ENCODE measurements at regions not wholly inside any gene's neighbourhood (a gene's known extent, or its start where the extent isn't known, plus 50 kb on each side); places are given as distances from the start of the nearest gene placed in this dataset.

- no peak for TF ChIP-seq CTCF (IDR thresholded peaks at IDR 0.05; ENCODE audit: insufficient read depth, low read length)
- TF ChIP-seq REST (IDR thresholded peaks at IDR 0.05; ENCODE audit: insufficient replicate concordance, low read depth) = no peak
- TF ChIP-seq SPI1 (IDR thresholded peaks at IDR 0.05; ENCODE audit: borderline replicate concordance, low read depth) = no peak
- TF ChIP-seq GABPA (IDR thresholded peaks at IDR 0.05; ENCODE audit: low read depth) = no peak
These were observed 104.7 kb upstream of the NKX1-1 start for GRCh38 chr4:1510931-1511330.
